ENCODE measurements at regions not wholly inside any gene's neighbourhood (a gene's known extent, or its start where the extent isn't known, plus 50 kb on each side); places are given as distances from the start of the nearest gene placed in this dataset.

DNA sequence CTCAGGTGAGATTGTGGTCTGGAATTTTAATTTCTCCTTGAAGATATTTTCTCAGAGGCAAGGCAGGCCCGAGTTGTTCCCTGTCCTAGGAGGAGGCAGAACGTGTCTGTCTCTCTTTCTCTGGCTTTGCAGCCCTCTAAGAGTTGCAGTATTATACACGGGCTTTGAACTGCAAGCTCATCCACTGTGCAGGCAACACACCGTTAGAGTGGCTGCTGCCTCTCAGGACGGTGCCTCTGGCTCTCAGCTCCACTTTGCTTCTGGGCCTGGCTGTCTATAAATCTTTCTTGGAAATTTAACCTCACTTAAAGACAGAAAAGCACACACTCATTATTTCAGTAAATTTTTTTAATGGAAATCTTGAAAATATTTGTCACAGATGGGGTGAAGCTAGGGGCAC lies 170.1 kb upstream of the ADCY2 start:
- in situ Hi-C loops (cut with MboI; ENCODE audit: low pct_unique_long_range_greater_than_20kb, low sequenced_read_pairs, unreplicated experiment) = no loop called here
- no peak for DNase-seq (ENCODE audit: low spot score)
- TF ChIP-seq CTCF (IDR thresholded peaks at IDR 0.05; ENCODE audit: extremely low read depth, insufficient read depth, missing control alignments) = no peak

- in situ Hi-C loops (cut with MboI; ENCODE audit: low pct_unique_long_range_greater_than_20kb, low sequenced_read_pairs, unreplicated experiment) = no loop called here
- no peak for DNase-seq (ENCODE audit: low spot score)
- TF ChIP-seq CTCF (IDR thresholded peaks at IDR 0.05; ENCODE audit: extremely low read depth, insufficient read depth, missing control alignments) = no peak
Observed at GRCh38 chr5:7242118-7242710, 153.7 kb upstream of the ADCY2 start.

GRCh38 chr5:7244208-7244607 lies 151.7 kb upstream of the ADCY2 start:
- DNase-seq (ENCODE audit: low spot score) = no peak
- in situ Hi-C loops (cut with MboI; ENCODE audit: low pct_unique_long_range_greater_than_20kb, low sequenced_read_pairs, unreplicated experiment) = no loop called here
- no peak for TF ChIP-seq CTCF (IDR thresholded peaks at IDR 0.05; ENCODE audit: extremely low read depth, insufficient read depth, missing control alignments)

GRCh38 chr5:7245121-7245651 lies 150.8 kb upstream of the ADCY2 start:
- in situ Hi-C loops (cut with MboI; ENCODE audit: low pct_unique_long_range_greater_than_20kb, low sequenced_read_pairs, unreplicated experiment) = no loop called here
- DNase-seq (ENCODE audit: low spot score) = no peak
- no peak for TF ChIP-seq CTCF (IDR thresholded peaks at IDR 0.05; ENCODE audit: extremely low read depth, insufficient read depth, missing control alignments)

- in situ Hi-C loops (cut with MboI; ENCODE audit: low pct_unique_long_range_greater_than_20kb, low sequenced_read_pairs, unreplicated experiment) = no loop called here
- no peak for DNase-seq (ENCODE audit: low spot score)
- TF ChIP-seq CTCF (IDR thresholded peaks at IDR 0.05; ENCODE audit: extremely low read depth, insufficient read depth, missing control alignments) = no peak
Observed at GRCh38 chr5:7246287-7246686, 149.7 kb upstream of the ADCY2 start.

DNA sequence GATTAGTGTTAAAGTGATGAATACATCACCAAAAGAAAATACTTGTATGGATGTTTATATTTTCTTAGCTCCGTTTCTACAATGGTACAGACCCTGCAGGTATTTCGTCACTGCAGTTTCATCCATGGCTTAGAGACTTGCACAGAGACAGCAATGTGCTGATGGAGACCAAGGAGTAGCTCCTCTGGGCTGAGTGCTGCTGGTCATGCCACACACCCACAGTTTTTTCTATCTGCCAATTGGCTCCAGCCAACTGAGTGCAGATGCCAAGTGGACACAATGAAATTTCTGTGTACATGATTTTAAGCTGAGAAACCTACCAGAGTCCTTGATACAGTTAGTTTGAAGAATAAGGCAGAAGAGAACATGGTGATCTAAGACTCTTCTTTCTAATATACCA lies 145.9 kb upstream of the ADCY2 start:
- in situ Hi-C loops (cut with MboI; ENCODE audit: low pct_unique_long_range_greater_than_20kb, low sequenced_read_pairs, unreplicated experiment) = no loop called here
- no peak for TF ChIP-seq CTCF (IDR thresholded peaks at IDR 0.05; ENCODE audit: extremely low read depth, insufficient read depth, missing control alignments)
- DNase-seq (ENCODE audit: low spot score) = no peak

Data from GM13977 (cell line).